ENCODE measurements at regions not wholly inside any gene's neighbourhood (a gene's known extent, or its start where the extent isn't known, plus 50 kb on each side); places are given as distances from the start of the nearest gene placed in this dataset.

DNA sequence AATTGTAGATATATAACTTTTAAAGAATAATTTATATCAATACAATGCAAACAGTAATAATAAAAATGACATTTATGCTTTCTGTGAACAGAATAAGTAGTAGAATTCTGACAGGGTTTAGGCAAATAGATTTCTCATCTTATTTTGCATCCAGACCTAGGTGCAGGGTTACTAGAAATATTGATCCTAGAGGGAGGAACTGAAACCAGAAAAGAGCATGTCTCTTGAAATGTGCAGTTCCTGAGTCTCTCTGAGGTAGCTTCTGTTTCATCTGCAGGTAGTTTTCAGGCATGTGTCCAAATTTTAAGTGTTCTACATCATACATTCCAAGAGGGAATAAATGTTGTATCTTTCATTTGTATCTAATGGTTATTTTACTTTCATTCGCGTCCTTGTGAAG, 631.9 kb upstream of the ADGRL4 start:
- TF ChIP-seq, protein P1, sequence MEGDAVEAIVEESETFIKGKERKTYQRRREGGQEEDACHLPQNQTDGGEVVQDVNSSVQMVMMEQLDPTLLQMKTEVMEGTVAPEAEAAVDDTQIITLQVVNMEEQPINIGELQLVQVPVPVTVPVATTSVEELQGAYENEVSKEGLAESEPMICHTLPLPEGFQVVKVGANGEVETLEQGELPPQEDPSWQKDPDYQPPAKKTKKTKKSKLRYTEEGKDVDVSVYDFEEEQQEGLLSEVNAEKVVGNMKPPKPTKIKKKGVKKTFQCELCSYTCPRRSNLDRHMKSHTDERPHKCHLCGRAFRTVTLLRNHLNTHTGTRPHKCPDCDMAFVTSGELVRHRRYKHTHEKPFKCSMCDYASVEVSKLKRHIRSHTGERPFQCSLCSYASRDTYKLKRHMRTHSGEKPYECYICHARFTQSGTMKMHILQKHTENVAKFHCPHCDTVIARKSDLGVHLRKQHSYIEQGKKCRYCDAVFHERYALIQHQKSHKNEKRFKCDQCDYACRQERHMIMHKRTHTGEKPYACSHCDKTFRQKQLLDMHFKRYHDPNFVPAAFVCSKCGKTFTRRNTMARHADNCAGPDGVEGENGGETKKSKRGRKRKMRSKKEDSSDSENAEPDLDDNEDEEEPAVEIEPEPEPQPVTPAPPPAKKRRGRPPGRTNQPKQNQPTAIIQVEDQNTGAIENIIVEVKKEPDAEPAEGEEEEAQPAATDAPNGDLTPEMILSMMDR (IDR thresholded peaks at IDR 0.05; ENCODE audit: low read length), result no peak
- no peak for TF ChIP-seq EZH2 (IDR thresholded peaks at IDR 0.05; ENCODE audit: borderline replicate concordance, low read length)
